RKO (cell line): ENCODE measurements at regions not wholly inside any gene's neighbourhood (a gene's known extent, or its start where the extent isn't known, plus 50 kb on each side); places are given as distances from the start of the nearest gene placed in this dataset.

Experiments
- DNase-seq: peaks from one replicate; pipeline ENCODE4 v3.0.0-alpha.2; 2016; ENCODE audit warnings: low spot score

DNA sequence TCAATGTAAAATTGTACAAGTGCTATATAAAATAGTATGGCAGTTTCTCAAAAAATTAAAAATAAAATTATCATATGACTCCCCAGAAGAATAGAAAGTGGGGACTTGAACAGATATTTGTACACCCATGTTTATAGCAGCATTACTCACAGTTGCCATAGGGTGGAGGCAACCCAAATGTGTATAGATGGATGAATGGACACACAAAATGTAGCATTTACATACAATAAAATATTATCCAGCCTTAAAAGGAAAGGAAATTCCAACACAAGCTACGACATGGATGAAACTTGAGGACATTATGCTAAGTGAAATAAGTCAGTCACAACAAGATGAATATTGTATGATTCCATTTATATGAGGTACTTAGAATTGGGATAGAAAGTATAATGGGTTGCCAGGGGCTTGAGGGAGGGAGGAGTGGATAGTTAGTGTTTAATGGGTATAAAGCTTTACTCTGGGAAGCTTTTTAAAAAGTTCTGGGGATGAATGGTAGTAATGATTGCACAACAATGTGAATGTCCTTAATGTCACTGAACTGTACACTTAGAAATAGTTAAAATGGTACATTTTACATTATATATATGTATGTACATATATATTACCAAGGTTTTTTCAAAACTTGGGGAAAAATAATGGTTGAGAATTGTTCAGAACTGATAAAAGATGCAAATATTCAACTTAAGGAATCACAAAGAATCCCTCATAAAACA lies 53.0 kb upstream of the ADORA3 start:
- DNase-seq: peak; percentile 5

DNA sequence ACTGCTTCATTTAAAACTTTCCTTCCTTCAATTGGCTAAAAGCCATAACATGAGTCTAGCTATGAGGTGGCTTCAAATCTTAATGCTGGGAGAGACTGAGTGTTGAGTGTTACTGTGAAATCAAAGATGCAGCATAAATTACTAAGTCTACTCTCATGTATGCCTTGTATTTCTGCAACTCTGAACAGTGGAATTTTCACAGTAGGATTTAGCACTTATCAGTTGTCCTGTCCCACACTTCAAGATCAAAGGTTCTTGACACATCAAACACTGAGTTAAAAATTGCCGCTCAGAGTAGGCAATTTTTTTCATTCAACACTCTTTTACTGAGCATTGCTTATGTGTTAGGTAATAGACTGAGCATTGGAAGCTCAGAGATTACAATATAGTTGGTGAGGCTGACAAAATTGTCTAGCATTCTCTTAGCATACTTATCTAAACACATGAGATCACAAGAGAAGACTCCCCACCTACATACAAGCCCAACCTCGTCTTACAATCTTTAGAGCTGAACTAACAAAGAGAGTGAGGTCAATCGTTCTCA lies 56.4 kb upstream of the ADORA3 start:
- peak; percentile 69 for DNase-seq

DNA sequence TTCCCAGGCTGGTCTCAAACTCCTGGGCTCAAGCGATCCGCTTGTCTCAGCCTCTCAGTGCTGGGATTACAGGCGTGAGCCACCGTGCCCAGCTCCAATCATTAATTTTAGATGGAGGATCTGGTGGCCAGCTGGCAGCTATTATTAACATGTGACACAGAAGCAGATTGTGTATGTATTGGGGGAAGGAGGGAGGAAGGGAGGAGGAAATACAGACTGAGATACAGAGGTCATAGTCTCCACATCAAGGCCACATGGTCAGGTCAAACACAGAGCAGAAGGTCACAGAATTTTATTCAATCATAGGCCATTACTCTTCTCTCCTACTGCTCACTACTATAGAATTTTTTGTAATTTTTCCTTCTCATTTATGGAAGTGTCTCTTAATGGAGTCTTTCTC lies 57.9 kb upstream of the ADORA3 start:
- no peak for DNase-seq

DNA sequence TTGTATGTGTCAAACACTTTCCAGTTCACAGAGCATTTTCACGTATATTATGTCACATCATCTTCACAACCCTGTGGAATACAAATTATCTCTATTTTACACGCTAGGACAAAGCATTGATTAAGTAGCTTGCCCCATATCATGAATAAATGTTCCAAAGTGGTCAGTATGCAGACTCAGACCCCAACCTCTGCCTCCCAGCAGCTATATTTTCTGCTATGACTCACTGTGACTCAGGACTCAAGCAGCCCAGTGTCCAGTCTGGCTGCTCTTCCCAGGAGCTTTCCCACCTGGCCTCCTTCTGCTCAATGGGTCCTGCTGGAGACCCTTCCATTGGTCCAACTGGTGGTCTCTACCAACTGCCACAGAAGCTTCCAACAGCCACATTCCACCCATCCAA lies 56.0 kb upstream of the RAP1A start:
- DNase-seq: peak; percentile 26

DNA sequence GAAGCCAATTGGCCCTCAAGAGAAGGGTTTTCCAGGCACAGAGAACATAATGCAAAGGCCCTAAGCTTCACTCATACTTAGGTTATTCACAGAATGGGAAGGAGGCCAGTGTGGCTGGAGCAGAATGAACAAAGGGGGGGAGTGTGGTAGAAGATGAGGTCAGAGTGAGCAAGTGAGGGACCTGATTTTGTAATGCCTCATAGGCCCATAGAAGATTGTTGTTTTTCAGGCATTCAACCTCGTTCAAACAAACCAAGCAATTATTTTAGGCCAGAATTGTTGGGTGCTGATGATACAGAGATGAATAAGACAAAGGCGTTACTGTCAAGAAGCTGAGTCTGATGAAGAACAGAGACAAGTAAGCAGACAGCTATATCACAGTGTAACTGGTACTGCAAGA lies 54.5 kb upstream of the RAP1A start:
- peak; percentile 26 for DNase-seq

DNA sequence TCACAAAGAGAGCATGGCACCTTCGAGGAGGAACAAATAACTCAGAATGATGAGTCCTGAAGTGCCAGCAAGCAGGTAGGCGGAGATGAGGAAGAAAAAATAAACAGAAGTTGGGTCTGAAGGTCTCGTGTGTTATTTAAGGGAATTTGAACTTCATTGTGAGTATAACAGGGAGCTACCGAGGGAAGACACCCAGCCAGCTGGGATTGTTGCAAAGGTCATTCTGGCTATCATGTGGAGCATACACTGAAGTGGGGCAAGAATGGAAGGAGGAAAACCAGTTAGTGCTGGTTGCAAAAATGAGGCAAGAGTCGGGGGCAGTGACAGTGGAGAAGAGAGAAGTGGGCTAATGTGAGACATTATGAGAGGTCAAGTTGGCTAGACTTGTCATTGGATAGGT lies 53.6 kb upstream of the RAP1A start:
- no peak for DNase-seq

DNA sequence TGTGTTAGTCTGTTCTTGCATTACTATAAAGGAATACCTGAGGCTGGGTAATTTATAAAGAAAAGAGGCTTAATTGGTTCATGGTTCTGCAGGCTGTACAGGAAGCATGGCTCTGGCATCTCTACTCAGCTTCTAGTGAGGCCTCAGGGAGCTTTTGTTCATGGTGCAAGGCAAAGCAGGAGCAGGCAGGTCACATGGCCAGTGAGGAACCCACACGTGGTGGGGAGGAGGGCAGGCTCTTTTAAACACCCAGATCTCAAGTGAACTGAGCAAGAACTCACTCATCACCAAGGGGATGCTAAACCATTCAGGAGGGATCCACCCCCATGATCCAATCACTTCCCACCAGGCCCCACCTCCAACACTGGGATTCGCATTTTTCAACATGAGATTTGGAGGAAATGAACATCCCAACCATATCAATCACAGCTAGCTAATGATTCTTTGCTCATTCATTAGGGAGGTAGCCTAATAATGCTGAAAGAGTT lies 51.4 kb upstream of the RAP1A start:
- DNase-seq: no peak
